ENCODE measurements at regions not wholly inside any gene's neighbourhood (a gene's known extent, or its start where the extent isn't known, plus 50 kb on each side); places are given as distances from the start of the nearest gene placed in this dataset.

- no peak for DNase-seq (ENCODE audit: extremely low read depth, insufficient read length)
- no peaks in the 10 kb centered on the region for H3K36me3 ChIP-seq (ENCODE audit: control insufficient read depth, insufficient read depth, low read length)
- H3K4me3 ChIP-seq (replicated peaks; ENCODE audit: low read depth, low read length): no peak overlapping the region
- TF ChIP-seq CTCF (IDR thresholded peaks at IDR 0.05; ENCODE audit: insufficient read depth, low read length, poor library complexity, severe bottlenecking): no peak
- no peaks in the 10 kb centered on the region for H3K27me3 ChIP-seq (replicated peaks; ENCODE audit: control insufficient read depth, insufficient read depth, low read length)
Observed at GRCh38 chr3:168581771-168582225, 486.1 kb upstream of the GOLIM4 start.

- DNase-seq (ENCODE audit: extremely low read depth, insufficient read length): no peak
- Histone ChIP-seq H3K27me3 (replicated peaks; ENCODE audit: control insufficient read depth, insufficient read depth, low read length) (no peaks in the 10 kb centered on the region), H3K36me3 (ENCODE audit: control insufficient read depth, insufficient read depth, low read length) (no peaks in the 10 kb centered on the region), H3K4me3 (replicated peaks; ENCODE audit: low read depth, low read length) (no peak overlapping the region)
- no peak for TF ChIP-seq CTCF (IDR thresholded peaks at IDR 0.05; ENCODE audit: insufficient read depth, low read length, poor library complexity, severe bottlenecking)
Observed at GRCh38 chr3:168579010-168579409, 483.3 kb upstream of the GOLIM4 start.

- Histone ChIP-seq H3K4me3 (replicated peaks; ENCODE audit: low read depth, low read length) (no peak overlapping the region), H3K27me3 (replicated peaks; ENCODE audit: control insufficient read depth, insufficient read depth, low read length) (no peaks in the 10 kb centered on the region), H3K36me3 (ENCODE audit: control insufficient read depth, insufficient read depth, low read length) (no peaks in the 10 kb centered on the region)
- TF ChIP-seq CTCF (IDR thresholded peaks at IDR 0.05; ENCODE audit: insufficient read depth, low read length, poor library complexity, severe bottlenecking): no peak
- DNase-seq (ENCODE audit: extremely low read depth, insufficient read length): no peak
Observed at GRCh38 chr3:168575750-168576149, 480.0 kb upstream of the GOLIM4 start.

GRCh38 chr3:168574455-168575158 is 478.9 kb upstream of the GOLIM4 start:
- Histone ChIP-seq H3K4me3 (replicated peaks; ENCODE audit: low read depth, low read length) (no peak overlapping the region), H3K27me3 (replicated peaks; ENCODE audit: control insufficient read depth, insufficient read depth, low read length) (no peaks in the 10 kb centered on the region), H3K36me3 (ENCODE audit: control insufficient read depth, insufficient read depth, low read length) (no peaks in the 10 kb centered on the region)
- DNase-seq (ENCODE audit: extremely low read depth, insufficient read length): no peak
- TF ChIP-seq CTCF (IDR thresholded peaks at IDR 0.05; ENCODE audit: insufficient read depth, low read length, poor library complexity, severe bottlenecking): no peak

GRCh38 chr3:168570404-168571155 is 474.9 kb upstream of the GOLIM4 start:
- H3K4me3 ChIP-seq (replicated peaks; ENCODE audit: low read depth, low read length): no peak overlapping the region
- TF ChIP-seq CTCF (IDR thresholded peaks at IDR 0.05; ENCODE audit: insufficient read depth, low read length, poor library complexity, severe bottlenecking): no peak
- no peak for DNase-seq (ENCODE audit: extremely low read depth, insufficient read length)
- no peaks in the 10 kb centered on the region for H3K27me3 ChIP-seq (replicated peaks; ENCODE audit: control insufficient read depth, insufficient read depth, low read length)
- H3K36me3 ChIP-seq (ENCODE audit: control insufficient read depth, insufficient read depth, low read length): no peaks in the 10 kb centered on the region

Measured in GM06990 (cell line).